ENCODE measurements at regions not wholly inside any gene's neighbourhood (a gene's known extent, or its start where the extent isn't known, plus 50 kb on each side); places are given as distances from the start of the nearest gene placed in this dataset.
A peak's percentile ranks its signal among the peaks of the same experiment; 100 is the strongest.

DNA sequence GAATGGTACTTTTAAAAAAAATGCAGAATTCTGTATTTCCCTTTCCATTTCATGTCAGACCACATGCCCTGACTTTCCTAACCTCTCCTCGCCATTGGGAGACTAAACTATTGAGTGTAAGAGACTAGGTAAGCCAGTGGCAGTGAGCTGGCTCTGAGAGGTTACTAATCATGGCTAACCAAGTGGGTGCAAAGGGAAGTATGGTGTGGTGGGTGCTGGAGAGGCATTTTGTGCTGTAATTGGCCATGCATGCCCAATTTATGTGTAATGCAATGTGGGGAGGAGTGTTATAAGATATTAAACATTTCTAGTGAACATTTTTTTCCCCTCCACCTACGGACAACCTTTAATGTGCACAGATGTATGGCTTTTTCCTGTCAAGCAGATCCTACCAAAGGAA is 190.1 kb downstream of the LMO4 start:
- Histone ChIP-seq H3K4me2 (ENCODE audit: low read length) (no peak overlapping the region), H2AFZ (ENCODE audit: low read depth, low read length) (no peak overlapping the region), H3K27me3 (ENCODE audit: insufficient read depth, low read length) (no peaks in the 10 kb centered on the region), H3K9me3 (ENCODE audit: insufficient read depth, low read depth, low read length) (no peaks in the 10 kb centered on the region), H3K9ac (ENCODE audit: low read length) (no peak overlapping the region), H3K4me1 (ENCODE audit: insufficient read depth, low read length) (peaks cover 3% of the 10 kb centered on the region), H3K79me2 (ENCODE audit: insufficient read depth, low read length) (no peaks in the 10 kb centered on the region), H4K20me1 (ENCODE audit: insufficient read depth, low read length) (no peaks in the 10 kb centered on the region), H3K4me3 (ENCODE audit: insufficient read depth, low read depth, low read length) (no peak overlapping the region), H3K36me3 (ENCODE audit: insufficient read depth, low read length) (no peaks in the 10 kb centered on the region), H3K27ac (ENCODE audit: low read depth, low read length) (no peak overlapping the region)
- TF ChIP-seq CTCF (IDR thresholded peaks at IDR 0.05; ENCODE audit: insufficient read depth, low read depth, low read length), result no peak
- no peak for TF ChIP-seq EZH2 (IDR thresholded peaks at IDR 0.05; ENCODE audit: insufficient read depth, low read length)
- H3K27ac Mint-ChIP-seq (ENCODE audit: unreplicated experiment), result no peak overlapping the region
- no peak for FAIRE-seq
- H3K36me3 Mint-ChIP-seq (ENCODE audit: low read depth, unreplicated experiment), result no peaks in the 10 kb centered on the region
- no peak overlapping the region for H3K4me3 Mint-ChIP-seq (ENCODE audit: unreplicated experiment)
- H3K4me1 Mint-ChIP-seq (ENCODE audit: low read depth, unreplicated experiment), result peaks cover 19% of the 10 kb centered on the region
- peak; percentile 26 for DNase-seq (ENCODE audit: low read depth)
- H3K27me3 Mint-ChIP-seq (ENCODE audit: low read depth, unreplicated experiment), result no peaks in the 10 kb centered on the region
- H3K9me3 Mint-ChIP-seq (ENCODE audit: unreplicated experiment), result peaks cover 5% of the 10 kb centered on the region

DNA sequence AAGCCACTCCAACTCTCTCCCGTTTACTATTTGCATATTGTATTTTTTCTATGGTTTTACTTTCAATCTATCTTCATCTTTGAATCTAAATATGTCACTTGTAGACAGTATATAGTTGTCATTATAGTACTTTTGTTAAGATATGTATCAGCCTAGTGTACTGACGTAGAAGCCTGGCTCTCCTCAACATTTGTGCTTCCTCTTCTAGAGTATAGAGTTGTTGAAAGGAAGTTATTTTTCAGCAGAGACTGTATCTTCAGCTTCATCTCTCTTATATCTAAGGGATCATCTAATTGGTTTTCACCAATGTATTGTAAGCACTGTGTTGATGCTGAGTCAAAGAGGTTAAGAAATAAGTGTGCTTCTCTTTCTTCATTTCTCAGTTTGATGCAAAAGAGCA is 192.8 kb downstream of the LMO4 start:
- no peak overlapping the region for H3K4me2 ChIP-seq (ENCODE audit: low read length)
- H3K27ac Mint-ChIP-seq (ENCODE audit: unreplicated experiment), result no peak overlapping the region
- peaks cover 2% of the 10 kb centered on the region for H3K9me3 Mint-ChIP-seq (ENCODE audit: unreplicated experiment)
- no peaks in the 10 kb centered on the region for H3K36me3 Mint-ChIP-seq (ENCODE audit: low read depth, unreplicated experiment)
- H3K4me1 ChIP-seq (ENCODE audit: insufficient read depth, low read length), result peaks cover 3% of the 10 kb centered on the region
- H4K20me1 ChIP-seq (ENCODE audit: insufficient read depth, low read length), result no peaks in the 10 kb centered on the region
- no peaks in the 10 kb centered on the region for H3K36me3 ChIP-seq (ENCODE audit: insufficient read depth, low read length)
- no peak overlapping the region for H2AFZ ChIP-seq (ENCODE audit: low read depth, low read length)
- H3K9ac ChIP-seq (ENCODE audit: low read length), result no peak overlapping the region
- DNase-seq (ENCODE audit: low read depth), result no peak
- no peak for TF ChIP-seq CTCF (IDR thresholded peaks at IDR 0.05; ENCODE audit: insufficient read depth, low read depth, low read length)
- no peak for TF ChIP-seq EZH2 (IDR thresholded peaks at IDR 0.05; ENCODE audit: insufficient read depth, low read length)
- H3K9me3 ChIP-seq (ENCODE audit: insufficient read depth, low read depth, low read length), result no peaks in the 10 kb centered on the region
- no peaks in the 10 kb centered on the region for H3K79me2 ChIP-seq (ENCODE audit: insufficient read depth, low read length)
- H3K4me1 Mint-ChIP-seq (ENCODE audit: low read depth, unreplicated experiment), result peaks cover 2% of the 10 kb centered on the region
- no peak overlapping the region for H3K4me3 ChIP-seq (ENCODE audit: insufficient read depth, low read depth, low read length)
- no peaks in the 10 kb centered on the region for H3K27me3 ChIP-seq (ENCODE audit: insufficient read depth, low read length)
- peaks cover 6% of the 10 kb centered on the region for H3K27me3 Mint-ChIP-seq (ENCODE audit: low read depth, unreplicated experiment)
- no peak for FAIRE-seq
- no peak overlapping the region for H3K27ac ChIP-seq (ENCODE audit: low read depth, low read length)
- H3K4me3 Mint-ChIP-seq (ENCODE audit: unreplicated experiment), result no peak overlapping the region

DNA sequence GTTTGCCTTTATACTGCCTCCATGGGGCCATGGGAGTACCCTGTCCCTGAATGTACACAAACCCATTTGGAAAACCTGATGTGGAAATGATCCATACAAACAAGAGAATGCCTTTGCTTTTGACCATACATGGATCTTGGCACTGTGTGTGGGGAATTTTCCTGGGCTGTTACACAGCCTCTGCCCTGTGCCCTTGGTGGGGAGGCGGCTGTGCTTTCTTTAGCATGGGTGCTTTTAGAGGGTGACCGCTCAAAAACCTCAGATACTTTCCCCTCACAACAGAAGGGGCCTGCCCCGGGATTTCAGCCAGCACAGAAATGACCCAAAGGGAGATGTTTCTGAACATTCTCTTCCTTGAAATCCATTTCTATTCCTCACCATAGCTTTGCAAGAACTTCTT is 194.8 kb downstream of the LMO4 start:
- no peaks in the 10 kb centered on the region for H3K9me3 Mint-ChIP-seq (ENCODE audit: unreplicated experiment)
- no peak overlapping the region for H3K4me2 ChIP-seq (ENCODE audit: low read length)
- H3K27ac ChIP-seq (ENCODE audit: low read depth, low read length), result no peak overlapping the region
- H3K4me3 Mint-ChIP-seq (ENCODE audit: unreplicated experiment), result no peak overlapping the region
- no peak overlapping the region for H3K4me3 ChIP-seq (ENCODE audit: insufficient read depth, low read depth, low read length)
- H4K20me1 ChIP-seq (ENCODE audit: insufficient read depth, low read length), result no peaks in the 10 kb centered on the region
- no peak for FAIRE-seq
- H3K79me2 ChIP-seq (ENCODE audit: insufficient read depth, low read length), result no peaks in the 10 kb centered on the region
- H3K36me3 Mint-ChIP-seq (ENCODE audit: low read depth, unreplicated experiment), result no peaks in the 10 kb centered on the region
- H3K4me1 ChIP-seq (ENCODE audit: insufficient read depth, low read length), result peaks cover 3% of the 10 kb centered on the region
- no peaks in the 10 kb centered on the region for H3K27me3 ChIP-seq (ENCODE audit: insufficient read depth, low read length)
- DNase-seq (ENCODE audit: low read depth), result peak; percentile 20
- H3K9me3 ChIP-seq (ENCODE audit: insufficient read depth, low read depth, low read length), result no peaks in the 10 kb centered on the region
- H2AFZ ChIP-seq (ENCODE audit: low read depth, low read length), result no peak overlapping the region
- TF ChIP-seq CTCF (IDR thresholded peaks at IDR 0.05; ENCODE audit: insufficient read depth, low read depth, low read length), result no peak
- TF ChIP-seq EZH2 (IDR thresholded peaks at IDR 0.05; ENCODE audit: insufficient read depth, low read length), result no peak
- peaks cover 6% of the 10 kb centered on the region for H3K27me3 Mint-ChIP-seq (ENCODE audit: low read depth, unreplicated experiment)
- no peak overlapping the region for H3K9ac ChIP-seq (ENCODE audit: low read length)
- H3K36me3 ChIP-seq (ENCODE audit: insufficient read depth, low read length), result no peaks in the 10 kb centered on the region
- peaks cover 2% of the 10 kb centered on the region for H3K4me1 Mint-ChIP-seq (ENCODE audit: low read depth, unreplicated experiment)
- H3K27ac Mint-ChIP-seq (ENCODE audit: unreplicated experiment), result no peak overlapping the region
